ENCODE measurements at regions not wholly inside any gene's neighbourhood (a gene's known extent, or its start where the extent isn't known, plus 50 kb on each side); places are given as distances from the start of the nearest gene placed in this dataset.

DNA sequence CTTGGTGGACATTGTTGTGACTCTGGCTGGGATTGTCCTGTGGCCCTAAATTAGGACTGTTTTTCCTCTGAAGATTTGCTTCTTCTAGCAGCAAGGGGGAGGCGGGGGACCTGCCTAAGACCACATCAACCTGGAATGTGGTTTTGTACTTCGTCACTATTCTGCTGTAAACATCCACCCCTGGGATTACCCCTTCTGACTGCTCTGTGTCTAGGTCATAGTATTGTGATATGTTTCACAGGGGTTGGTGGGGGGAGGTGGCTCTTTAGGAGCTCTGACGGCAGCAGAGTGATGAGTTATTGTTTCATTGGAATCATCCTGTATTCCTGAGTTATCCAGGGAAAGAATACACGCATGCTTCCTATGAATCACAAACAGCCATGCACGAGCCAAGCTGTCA, 226.4 kb upstream of the MYT1L start:
- FAIRE-seq, result no peak

DNA sequence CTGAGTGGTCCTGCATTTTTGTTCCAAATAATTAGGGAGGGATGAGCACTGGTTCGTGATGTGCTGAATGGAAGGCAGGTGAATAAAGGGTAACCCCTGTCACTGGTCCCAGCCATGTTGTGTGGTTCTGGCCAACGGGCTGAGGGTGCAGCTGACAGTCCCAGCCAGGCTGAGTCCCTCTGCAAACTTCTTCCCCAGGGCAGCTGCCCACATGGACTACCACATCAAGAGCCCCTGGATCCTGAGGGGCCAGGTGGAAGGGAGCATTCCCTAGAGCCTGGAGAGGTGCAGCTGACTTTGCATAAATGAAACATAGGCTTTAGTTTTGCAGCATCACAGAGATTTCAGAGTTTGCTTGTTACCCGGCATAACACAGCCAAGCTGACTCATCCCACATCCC, 219.8 kb upstream of the MYT1L start:
- FAIRE-seq, result no peak

DNA sequence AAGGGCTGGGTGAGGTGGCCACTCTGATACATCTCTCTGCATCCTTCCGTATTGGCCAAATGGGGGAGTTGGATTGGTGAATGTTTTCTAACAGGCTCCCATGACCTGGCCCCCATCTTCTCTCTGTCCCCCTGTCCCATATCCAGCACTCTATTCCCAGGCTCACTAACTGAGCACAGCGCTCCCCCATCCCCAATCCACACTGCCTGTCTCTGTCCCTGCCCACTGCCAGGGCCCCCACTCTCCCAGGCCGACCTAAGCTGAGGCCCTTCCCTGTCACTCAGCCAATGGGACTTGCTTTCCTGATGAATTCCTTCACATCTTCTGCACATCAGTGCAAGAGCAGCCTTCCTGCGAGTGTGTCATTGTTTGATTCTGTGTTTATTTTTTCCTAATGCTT, 216.8 kb upstream of the MYT1L start:
- FAIRE-seq, result no peak

DNA sequence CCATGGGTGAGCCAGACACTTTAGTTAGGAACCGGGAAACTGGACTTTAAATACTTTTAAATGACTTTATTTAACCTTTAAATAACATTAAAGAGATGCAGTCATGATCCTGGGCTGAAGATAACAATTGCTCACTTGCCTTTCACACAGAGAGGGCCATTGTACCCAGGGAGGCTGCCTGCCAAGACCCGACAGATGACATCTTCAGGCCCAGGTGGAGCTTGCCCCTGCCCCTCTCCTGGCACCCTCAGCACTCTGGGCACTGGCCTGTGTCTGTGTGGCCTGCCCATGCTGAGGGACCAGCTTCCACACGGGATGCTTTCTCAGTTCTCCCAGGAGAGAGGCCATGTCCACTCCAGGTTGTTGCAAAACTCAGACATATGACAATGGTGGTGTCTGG, 216.4 kb upstream of the MYT1L start:
- no peak for FAIRE-seq

DNA sequence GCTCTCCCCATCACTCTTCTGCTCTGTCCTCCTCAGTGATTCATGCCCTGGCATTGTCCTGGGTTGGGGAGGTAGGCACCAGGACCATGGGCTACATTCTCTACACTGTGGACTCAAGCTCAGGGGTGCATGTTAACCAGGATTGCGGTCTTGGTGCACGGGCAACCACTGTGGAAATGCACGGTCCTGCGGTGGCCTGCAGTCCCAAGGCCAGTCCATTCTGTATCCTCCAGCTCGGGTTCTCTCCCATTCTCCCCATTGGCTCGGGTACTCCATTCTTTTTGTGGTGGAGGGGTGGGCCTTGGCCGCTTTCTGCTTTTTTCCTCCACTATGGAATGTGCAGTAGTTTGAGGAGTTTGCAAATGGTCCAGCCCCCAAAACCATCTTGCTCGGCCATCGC, 215.0 kb upstream of the MYT1L start:
- FAIRE-seq, result no peak

DNA sequence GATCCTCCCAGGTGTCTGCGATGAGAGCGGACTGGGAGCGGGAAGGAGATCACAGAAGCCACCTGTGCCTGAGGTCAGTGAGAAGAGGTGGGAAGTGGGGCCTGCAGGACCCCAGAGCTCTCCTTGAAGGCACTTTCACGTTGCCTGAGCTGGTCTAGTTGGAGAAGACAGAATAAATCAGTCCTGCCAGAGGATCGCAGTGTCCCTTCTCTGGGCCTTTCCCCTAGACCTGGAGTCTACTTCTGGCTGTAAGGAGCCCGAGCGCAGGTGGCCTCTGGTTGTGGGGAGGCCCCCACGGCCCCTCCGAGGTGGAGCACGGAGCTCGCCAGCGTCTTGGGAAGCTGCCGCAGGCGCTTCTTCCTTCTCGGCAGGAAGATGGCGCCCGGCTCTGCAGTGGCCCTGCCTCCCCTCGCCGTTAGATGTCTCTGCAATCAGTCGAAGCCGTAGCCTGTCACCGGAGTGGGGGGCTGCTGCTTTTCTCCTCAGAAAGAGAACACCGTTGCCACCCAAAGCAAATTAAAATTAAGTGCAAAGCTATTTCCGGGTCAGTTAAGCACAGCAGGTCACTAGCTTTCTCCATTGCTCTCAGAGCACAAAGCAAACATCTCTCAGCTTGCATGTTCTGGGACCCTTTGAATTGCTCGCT, 212.0 kb upstream of the MYT1L start:
- no peak for FAIRE-seq

DNA sequence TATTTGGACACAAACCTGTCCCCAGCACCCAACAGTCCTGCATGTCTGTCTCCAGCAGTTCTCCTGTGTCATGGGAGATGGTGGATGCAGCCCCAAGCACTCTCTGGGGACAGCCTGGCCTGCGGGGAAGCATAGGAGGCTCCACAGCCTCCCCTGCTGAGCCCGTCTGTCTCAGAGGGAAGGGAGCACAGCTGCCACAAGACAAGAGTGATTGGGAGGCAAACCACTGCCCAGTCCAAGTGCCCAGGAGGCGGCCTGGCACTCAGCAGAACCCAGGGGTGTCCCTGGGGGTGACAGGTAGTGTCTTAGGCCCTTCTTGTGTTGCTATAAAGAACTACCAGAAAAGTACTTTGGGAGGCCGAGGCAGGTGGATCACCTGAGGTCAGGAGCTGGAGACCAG, 211.2 kb upstream of the MYT1L start:
- FAIRE-seq, result no peak

DNA sequence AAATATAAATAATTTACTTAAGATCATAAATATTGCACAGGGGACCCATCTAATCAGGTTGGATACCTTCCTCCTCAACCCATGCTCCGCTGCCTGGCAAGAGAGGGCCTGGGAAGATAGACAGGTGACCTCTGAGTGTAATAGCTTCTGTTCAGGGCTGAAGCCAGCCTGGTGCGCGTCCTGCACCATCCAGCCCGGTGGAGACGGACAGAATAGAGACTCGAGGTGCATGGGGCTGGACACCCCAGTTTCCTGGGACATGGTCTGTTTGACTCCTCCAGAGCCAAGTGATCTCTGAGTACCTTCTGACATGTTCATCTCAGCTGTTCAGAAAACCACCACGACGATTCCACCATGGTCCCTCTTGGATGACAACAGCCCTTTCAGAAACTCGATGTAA, 209.3 kb upstream of the MYT1L start:
- FAIRE-seq, result no peak

DNA sequence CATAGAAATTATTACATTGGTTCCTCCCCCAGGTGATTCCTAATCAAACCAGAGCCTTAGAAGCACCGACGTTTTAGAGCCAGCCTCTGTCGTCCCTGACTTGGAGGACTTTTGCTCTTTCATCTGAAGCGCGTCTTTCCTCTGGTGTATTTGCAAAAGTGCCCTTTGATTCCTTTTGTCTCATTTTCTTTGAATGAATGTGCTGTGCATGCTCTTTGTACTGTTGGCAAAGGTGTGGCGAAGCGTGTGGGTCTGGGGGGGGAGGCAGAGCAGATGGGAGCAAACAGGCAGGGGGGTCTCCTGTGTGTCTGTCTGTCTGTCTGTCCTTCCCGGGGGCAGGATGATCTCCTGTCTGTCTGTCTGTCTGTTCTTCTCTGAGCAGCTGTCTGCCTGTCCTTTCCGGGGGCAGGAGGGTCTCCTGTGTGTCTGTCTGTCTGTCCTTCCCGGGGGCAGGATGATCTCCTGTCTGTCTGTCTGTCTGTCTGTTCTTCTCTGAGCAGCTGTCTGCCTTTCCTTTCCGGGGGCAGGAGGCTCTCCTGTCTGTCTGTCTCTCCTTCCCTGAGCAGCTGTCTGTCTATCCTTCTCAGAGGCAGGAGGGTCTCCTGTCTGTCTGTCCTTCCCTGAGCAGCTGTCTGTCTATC, 205.5 kb upstream of the MYT1L start:
- no peak for FAIRE-seq

DNA sequence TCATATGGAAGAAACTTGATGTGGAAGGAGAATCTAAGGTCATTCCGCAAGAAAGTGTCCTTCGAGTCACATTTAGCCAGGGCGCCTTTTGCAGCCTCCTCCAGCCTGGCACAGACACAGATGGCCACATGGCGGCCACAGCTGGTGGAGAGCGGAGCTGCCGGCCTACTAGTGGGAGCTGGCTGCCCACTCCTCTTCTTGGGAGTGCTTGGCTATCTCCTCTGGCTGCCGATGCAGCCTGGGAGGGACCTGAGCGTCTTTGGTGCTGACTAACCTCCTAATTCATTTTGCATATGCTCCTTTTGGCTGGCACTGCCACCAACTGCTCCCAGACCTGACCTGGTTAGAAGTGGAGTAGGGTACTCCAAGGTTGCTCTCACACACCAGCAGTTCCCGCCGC, 199.3 kb upstream of the MYT1L start:
- no peak for FAIRE-seq

DNA sequence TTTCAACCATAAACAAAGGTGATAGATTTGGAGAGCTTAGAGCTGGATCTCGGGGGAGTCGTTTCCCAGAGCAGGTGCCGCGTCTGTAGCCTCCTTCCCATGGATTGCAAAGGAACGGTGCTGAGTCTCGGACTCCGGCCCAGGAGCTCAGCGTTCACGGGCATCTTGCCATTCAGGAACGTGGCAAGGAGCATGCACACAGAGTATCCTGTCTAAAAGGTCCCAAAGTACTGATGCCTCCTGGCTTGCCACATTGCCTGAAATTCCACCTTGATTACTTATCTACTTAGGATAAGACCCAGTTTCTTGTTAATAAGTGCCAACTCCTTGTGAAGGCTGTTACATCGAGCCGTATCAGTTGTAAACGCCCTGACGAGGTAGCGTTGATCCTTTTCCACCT, 197.8 kb upstream of the MYT1L start:
- FAIRE-seq, result no peak

DNA sequence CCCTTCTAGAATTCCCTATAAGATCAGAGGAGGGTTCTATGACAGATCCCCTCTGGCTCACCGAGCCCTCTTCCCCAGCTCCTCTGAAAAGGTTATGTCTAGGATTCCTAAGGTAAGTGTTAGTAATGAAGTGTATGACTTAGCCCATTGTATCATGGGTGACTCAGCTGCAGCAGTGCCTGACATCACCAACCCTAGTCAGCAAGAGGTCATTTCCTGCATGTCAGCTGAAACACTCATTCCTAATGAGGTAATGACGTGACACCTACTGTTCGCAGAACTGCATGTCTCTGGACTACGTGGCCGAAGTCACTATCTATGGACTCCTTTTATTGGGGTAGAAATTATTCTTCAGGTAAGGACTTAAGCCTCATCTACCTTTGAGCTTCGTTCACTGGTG, 196.1 kb upstream of the MYT1L start:
- FAIRE-seq, result no peak

DNA sequence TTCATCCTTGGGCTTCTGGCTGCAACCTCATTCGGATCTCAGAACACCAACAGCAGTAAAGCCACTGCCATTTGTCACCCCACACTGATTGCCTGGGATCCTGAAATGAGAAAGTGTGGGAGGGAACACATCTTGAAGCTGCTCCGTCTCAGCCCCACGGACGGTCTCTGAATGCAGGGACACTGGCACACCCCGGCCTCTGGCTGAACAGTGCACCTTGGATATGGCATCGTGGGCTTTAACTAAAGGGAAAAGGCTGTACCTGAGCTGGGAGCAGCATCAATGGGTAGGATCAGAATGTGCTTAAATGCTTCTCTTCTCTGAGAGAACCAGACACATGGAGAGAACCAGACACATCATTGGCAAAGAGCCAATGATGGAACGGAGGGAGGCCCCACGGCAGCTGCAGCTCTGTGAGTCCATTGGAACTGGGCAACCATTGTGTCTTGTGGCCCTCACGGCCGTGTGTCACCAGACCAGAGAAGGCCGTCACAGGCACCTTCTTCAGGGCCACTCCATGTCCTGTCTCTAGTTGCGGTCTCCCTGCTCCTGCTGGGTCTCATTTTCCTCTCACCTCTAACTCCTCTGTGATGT, 193.4 kb upstream of the MYT1L start:
- no peak for FAIRE-seq

DNA sequence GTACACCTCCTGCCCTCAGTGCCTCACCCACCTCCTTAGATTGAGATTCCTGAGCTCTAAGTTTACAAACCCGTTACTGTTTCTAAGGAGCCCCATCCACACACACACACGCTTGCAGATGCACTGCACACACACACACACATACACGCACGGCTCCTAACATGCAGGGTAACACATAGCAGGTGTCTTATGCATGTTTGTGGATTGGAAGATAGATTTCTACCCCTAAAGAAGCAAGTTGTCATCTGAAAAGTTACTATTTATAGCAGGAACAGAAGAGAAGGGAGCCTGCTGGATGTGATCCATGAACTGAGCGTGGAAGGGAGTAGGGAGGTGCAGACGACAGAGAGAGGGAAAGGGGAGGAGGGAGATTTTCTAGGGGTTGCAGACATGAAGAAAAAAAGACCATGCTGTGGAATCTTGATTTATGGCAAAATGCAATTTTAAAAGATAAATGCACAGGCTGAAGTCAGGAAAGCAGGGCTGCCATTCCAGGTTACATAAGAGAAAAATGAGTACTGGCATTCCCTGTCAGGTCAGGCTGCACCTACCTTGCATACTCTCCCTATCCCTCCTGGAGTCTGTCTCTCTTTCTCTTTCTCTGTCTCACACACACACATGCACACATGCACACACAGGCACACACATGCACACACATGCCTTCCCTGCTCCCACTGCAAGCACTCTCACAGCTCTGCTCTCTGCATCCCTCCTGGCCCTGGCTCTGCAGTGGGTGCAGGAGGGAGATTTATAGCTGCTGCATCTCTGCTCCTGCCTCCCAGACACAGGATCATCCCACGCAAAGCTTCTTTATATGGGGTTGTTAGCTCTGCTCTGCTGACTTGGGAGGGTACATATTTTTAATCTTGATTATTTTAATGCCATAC, 192.6 kb upstream of the MYT1L start:
- no peak for FAIRE-seq

DNA sequence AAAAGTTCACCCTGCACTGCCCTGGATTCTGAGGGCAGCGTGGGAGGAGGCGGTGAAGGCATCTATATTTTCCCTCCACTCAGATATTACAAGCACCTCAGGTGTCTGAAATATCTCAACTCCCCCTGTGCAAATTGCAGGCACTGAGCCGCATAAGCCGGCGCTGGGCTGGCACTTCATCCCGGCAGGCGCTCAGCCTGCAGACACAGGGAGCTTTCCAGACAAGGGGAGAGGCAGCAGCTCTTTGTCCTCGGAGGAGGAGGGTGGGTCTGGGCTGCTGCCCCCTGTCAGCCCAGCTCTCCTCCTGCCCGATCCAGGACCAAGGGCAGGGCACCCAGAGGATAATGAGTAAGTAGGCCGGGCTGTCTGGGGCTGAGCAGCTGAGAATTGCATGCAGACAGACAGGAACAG, 189.3 kb upstream of the MYT1L start:
- no peak for FAIRE-seq

DNA sequence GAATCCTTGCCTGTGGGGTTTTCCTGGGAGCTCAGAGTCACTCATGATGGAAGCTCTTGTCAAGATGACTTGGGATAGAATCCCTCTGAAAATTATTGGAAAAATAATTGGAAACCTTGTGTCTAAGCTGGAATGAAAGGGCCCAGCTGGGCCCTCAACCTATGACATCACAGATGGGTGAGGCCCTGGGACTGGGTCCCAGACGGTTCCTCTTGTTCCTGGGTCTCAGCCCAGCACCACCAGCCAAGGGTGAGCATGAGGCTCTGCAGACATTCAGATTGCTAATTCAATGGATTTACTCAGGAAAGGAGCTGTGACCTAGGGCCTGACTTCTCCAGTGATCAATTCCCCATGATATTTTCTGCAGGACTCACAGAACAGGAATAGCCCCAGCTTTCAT, 188.3 kb upstream of the MYT1L start:
- FAIRE-seq, result no peak

DNA sequence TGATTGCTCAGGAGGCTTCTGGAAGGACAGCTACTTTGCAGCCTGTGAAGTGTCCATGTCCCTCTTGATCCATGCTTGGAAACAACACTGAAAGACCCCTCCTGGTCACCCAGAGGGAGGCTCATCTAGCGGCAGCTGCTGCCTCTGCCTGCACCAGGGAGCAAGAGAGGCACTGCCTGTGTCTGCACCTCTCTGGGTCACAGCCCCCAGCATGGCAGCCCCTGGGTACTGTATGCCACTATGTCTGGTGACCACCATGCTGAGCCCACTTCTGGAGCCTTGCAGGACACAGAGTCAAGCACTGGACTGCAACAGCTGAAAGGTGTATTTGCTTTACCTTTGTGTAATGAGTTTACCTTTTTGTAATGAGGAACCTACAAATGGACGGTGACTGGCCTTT, 186.3 kb upstream of the MYT1L start:
- no peak for FAIRE-seq

DNA sequence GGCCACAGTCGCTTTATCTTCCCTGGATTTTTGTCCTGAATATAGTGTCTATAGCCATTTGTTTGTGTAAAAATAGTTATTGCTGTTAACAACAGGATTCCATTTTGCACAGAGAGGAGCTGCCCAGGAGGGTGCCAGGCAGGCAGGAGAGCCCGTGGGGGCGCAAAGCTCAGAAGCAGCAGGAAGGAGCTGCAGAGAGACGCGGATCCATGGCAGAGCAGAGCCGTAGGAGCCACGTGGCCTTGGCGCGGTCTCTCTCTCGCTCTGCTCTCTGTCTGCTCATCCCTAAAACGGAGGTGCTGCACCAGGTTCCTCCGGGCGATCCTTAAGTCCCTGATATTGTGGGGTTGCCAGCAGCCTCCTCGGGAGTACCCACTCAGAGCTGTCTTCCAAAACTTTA, 185.3 kb upstream of the MYT1L start:
- no peak for FAIRE-seq

DNA sequence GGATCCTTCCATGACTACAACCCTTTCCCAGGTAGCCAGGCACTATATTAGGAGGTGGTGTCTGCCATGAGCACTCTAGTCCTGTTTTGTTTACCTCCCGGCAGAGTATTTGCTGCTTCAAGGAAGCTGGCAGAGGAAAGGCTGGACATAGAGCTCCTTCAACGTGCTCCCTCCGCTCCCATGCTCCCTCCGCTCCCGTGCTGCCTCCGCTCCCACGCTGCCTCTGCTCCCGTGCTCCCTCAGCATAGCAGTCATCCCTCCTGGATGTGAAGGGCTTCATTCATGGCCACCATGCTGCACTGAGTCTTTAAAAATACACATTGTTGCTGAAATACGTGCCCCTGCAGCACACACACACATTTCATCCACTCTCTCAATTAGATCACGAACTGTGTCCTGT, 181.9 kb upstream of the MYT1L start:
- FAIRE-seq, result no peak

DNA sequence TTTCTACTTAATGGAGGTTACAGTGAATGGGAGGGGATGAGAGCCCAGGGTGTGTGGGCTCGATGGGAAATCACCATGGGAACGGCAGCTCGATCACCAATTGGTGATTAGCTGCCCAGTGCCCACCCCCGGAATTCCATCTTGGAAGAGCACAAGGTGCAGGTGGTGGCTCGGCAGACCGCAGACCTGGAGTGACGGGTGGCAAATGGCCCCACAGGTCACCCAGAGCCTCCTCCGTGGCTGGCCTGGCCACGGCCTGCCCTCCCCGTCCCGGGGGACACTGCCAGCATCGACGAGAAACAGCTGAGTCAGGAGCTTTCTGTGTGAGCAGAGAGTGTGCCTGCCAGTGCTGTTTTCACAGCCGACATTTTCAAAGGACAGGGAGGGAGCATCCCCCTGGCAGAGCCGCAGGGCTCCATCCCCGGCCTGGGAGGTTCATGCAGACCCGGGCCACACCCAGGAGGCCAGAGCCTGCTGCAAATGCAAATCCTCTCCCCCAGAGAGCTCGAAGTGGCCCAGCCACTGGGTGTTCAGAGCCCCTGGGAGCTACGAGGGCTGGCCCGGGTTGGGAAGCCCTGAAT, 176.4 kb upstream of the MYT1L start:
- no peak for FAIRE-seq

DNA sequence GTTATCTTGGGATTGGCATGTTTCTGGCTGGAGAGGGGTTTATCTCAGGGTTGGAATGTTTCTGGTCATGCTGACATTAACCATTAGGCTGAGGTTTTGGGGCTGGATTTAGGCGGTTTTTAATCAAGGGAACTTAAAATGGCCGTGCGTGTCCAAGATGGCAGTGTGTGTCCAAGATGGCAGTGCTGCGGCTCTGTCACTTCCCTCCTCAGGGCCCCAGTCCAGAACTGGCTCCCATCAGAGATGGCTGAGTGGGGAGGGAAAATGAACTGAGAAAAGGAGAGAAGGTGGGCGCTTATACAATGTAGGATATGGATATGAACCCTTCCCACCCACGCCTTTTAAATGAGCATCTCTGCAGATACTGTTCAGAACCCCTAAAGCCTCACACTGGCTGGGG, 175.5 kb upstream of the MYT1L start:
- FAIRE-seq, result no peak

DNA sequence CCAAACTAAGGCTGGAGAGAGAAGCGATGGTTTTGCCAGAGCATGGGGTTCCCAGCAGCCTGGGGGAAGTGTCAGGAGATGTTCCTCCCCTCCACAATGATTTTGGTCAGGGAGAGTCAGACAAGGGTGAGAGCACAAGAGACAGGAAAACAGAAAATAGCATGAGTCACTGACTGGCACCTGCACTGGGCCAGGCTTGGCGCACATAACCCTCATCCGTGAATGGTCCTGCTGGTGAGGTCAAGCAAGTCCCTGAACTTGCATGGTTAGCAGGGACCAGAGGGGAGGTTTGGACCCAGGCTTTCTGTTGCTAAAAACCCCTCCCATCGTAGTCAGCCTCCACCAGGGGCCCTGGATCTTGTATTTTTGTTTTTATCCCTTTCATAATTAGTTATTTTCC, 174.5 kb upstream of the MYT1L start:
- no peak for FAIRE-seq

DNA sequence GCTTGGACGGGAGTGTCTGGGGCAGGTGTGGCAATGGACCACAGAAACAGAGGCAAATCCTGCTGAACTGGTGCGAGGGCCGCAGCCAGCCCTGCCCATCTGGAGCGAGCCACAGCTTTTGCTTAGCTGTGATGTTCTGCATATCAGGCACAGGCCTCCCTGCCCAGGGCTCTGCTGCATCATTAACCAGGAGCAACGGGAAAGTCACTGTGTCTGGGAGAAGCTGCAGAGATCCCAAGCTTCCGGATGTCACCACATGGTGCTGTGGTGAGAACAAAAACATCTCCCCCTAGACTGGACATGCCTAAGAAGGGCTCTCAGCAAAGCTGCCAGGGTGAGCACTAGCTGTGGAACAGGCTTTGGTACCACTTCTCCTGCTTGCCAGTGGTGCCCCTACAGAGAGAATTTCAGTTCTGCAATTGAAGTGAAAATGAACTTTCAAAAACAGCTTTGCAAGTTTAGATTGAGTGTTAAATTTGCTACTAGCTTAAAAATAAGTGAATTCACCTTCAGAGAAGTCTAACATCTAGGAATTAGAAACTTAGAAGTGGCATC, 172.9 kb upstream of the MYT1L start:
- FAIRE-seq, result no peak
